ENCODE measurements at regions not wholly inside any gene's neighbourhood (a gene's known extent, or its start where the extent isn't known, plus 50 kb on each side); places are given as distances from the start of the nearest gene placed in this dataset.

DNA sequence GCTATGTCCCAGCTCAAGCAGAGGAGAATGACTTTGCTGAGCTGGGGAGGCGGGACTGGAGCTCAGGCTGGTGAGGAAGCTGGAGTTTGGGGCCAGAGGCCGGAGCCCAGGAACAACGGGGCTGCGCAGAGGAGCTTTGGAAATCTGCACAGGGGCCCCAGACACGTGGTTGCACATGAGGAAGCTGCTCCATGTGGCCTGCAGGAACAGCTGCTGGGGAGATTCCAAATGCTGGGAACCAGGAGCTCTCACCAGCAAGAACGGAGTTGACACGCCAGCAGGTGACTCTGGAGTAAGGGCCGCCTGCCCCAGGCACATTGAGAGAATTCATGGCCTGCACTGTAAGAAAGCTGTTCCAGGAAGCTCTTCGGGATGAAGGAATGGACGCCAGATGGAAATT is 91.0 kb downstream of the OLFM1 start:
- TF ChIP-seq, protein P1, sequence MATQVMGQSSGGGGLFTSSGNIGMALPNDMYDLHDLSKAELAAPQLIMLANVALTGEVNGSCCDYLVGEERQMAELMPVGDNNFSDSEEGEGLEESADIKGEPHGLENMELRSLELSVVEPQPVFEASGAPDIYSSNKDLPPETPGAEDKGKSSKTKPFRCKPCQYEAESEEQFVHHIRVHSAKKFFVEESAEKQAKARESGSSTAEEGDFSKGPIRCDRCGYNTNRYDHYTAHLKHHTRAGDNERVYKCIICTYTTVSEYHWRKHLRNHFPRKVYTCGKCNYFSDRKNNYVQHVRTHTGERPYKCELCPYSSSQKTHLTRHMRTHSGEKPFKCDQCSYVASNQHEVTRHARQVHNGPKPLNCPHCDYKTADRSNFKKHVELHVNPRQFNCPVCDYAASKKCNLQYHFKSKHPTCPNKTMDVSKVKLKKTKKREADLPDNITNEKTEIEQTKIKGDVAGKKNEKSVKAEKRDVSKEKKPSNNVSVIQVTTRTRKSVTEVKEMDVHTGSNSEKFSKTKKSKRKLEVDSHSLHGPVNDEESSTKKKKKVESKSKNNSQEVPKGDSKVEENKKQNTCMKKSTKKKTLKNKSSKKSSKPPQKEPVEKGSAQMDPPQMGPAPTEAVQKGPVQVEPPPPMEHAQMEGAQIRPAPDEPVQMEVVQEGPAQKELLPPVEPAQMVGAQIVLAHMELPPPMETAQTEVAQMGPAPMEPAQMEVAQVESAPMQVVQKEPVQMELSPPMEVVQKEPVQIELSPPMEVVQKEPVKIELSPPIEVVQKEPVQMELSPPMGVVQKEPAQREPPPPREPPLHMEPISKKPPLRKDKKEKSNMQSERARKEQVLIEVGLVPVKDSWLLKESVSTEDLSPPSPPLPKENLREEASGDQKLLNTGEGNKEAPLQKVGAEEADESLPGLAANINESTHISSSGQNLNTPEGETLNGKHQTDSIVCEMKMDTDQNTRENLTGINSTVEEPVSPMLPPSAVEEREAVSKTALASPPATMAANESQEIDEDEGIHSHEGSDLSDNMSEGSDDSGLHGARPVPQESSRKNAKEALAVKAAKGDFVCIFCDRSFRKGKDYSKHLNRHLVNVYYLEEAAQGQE (IDR thresholded peaks at IDR 0.05; ENCODE audit: insufficient read depth in 1 of 2, low read depth in 2 of 2, low read length in 2 of 2): no peak
- TF ChIP-seq POLR2AphosphoS5 (IDR thresholded peaks at IDR 0.05; ENCODE audit: low read depth, low read length): no peak
- no peak for TF ChIP-seq TAF1 (IDR thresholded peaks at IDR 0.05; ENCODE audit: borderline replicate concordance, insufficient read depth, low read length)
- no peak for TF ChIP-seq SIN3A (IDR thresholded peaks at IDR 0.05; ENCODE audit: borderline replicate concordance, insufficient read depth, low read length)
